ENCODE measurements at regions not wholly inside any gene's neighbourhood (a gene's known extent, or its start where the extent isn't known, plus 50 kb on each side); places are given as distances from the start of the nearest gene placed in this dataset.

- no peak for TF ChIP-seq POLR2AphosphoS5 (IDR thresholded peaks at IDR 0.05)
- TF ChIP-seq POLR2A (IDR thresholded peaks at IDR 0.05): no peak
- no peak for TF ChIP-seq CTCF (IDR thresholded peaks at IDR 0.05)
Observed at GRCh38 chr9:11340654-11341053, 727.9 kb upstream of the PTPRD start.

Data from suprapubic skin (tissue), 4 donors.